K562 (cell line): ENCODE measurements at regions not wholly inside any gene's neighbourhood (a gene's known extent, or its start where the extent isn't known, plus 50 kb on each side); places are given as distances from the start of the nearest gene placed in this dataset.
A peak's percentile ranks its signal among the peaks of the same experiment; 100 is the strongest.

ENCODE experiments used
- ARHGAP35 ChIP-seq: fragments of 450-650 bp; IDR thresholded peaks from 2 replicates; pipeline ENCODE4 v1.6.1; 2018; ENCODE audit not compliant: partially characterized antibody
- ETS2 ChIP-seq: IDR thresholded peaks from 2 replicates; pipeline ENCODE4 v1.6.1; 2016; ENCODE audit warnings: borderline replicate concordance, missing genetic modification characterization, mild to moderate bottlenecking, moderate library complexity, missing compliant biosample characterization; ENCODE audit not compliant: poor library complexity, severe bottlenecking
- LARP7 ChIP-seq: fragments of 450-650 bp; IDR thresholded peaks from 2 replicates; pipeline ENCODE4 v1.6.1; 2016
- NR2F6 ChIP-seq: fragments of 450-650 bp; formaldehyde crosslinking; IDR thresholded peaks from 2 replicates; pipeline ENCODE4 v1.4.0; 2020; ENCODE audit warnings: mild to moderate bottlenecking
- SIN3A ChIP-seq, 2 experiments: fragments of 150-350 bp in 1 of 2; IDR thresholded peaks; 2 replicates each; pipeline ENCODE4 v1.6.1; 2011 to 2016; ENCODE audit warnings: borderline replicate concordance in 2 of 2, low read depth in 2 of 2, low read length in 2 of 2, mild to moderate bottlenecking in 2 of 2, moderate library complexity in 2 of 2; ENCODE audit not compliant: control insufficient read depth in 1 of 2
- U2AF2 ChIP-seq: fragments of 200-400 bp; formaldehyde crosslinking; optimal IDR thresholded peaks from 2 replicates; pipeline ENCODE3; 2017; ENCODE audit warnings: low read depth, mild to moderate bottlenecking, low read length
- TF ChIP-seq, protein P1 (sequence below), 3 experiments: IDR thresholded peaks in 2 of 3; conservative IDR thresholded peaks in 1 of 3; 2 replicates each; pipeline ENCODE4 v1.5.1; 2011 to 2012; ENCODE audit warnings: low read length in 3 of 3, mild to moderate bottlenecking in 3 of 3, control low read depth in 2 of 3, improper control_type of control experiment in 1 of 3, inconsistent platforms in 1 of 3, low read depth in 1 of 3, mixed read lengths in 1 of 3, moderate library complexity in 1 of 3; ENCODE audit not compliant: insufficient read depth in 2 of 3

DNA sequence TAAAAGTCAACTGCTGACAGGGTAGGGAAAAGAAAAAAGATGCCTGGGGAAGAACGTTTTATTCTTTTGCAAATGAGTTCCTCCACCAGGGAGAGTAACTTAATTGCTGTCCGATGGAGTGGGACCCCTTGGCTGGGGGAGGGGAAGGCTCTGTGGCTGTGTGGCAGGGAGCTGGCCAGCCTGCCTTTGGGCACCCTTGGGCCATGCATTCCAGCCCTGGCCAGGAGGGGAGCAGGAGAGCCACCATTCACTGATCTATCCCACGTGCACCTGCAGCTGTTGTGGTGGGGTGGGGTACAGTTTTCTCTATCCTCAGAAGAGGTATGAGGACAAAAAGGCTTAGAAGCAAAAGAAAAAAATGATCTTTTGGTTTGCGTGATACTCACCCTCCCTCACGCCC is 116.9 kb downstream of the KCNK1 start:
- TF ChIP-seq ARHGAP35 = no peak
- TF ChIP-seq, protein P1, sequence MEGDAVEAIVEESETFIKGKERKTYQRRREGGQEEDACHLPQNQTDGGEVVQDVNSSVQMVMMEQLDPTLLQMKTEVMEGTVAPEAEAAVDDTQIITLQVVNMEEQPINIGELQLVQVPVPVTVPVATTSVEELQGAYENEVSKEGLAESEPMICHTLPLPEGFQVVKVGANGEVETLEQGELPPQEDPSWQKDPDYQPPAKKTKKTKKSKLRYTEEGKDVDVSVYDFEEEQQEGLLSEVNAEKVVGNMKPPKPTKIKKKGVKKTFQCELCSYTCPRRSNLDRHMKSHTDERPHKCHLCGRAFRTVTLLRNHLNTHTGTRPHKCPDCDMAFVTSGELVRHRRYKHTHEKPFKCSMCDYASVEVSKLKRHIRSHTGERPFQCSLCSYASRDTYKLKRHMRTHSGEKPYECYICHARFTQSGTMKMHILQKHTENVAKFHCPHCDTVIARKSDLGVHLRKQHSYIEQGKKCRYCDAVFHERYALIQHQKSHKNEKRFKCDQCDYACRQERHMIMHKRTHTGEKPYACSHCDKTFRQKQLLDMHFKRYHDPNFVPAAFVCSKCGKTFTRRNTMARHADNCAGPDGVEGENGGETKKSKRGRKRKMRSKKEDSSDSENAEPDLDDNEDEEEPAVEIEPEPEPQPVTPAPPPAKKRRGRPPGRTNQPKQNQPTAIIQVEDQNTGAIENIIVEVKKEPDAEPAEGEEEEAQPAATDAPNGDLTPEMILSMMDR (IDR thresholded peaks at IDR 0.05 in 2 of 3, conservative IDR thresholded peaks at IDR 0.05 in 1 of 3; ENCODE audit: insufficient read depth in 2 of 3, low read depth in 1 of 3, low read length in 3 of 3) = peak; percentile 49 to 67 (median 50); a peak in 5 of 6 replicates
- no peak for TF ChIP-seq U2AF2
- no peak for TF ChIP-seq ETS2 (tag)
- TF ChIP-seq NR2F6 (CRISPR knock-in tag) = no peak
- TF ChIP-seq SIN3A (IDR thresholded peaks at IDR 0.05; ENCODE audit: borderline replicate concordance in 2 of 2, control insufficient read depth in 1 of 2, low read depth in 2 of 2, low read length in 2 of 2) = no peak
- TF ChIP-seq LARP7 = no peak
